ENCODE measurements at regions not wholly inside any gene's neighbourhood (a gene's known extent, or its start where the extent isn't known, plus 50 kb on each side); places are given as distances from the start of the nearest gene placed in this dataset.
"Not testable (repeated sequence)": the region's sequence is repeated elsewhere in the genome, so short reads cannot be mapped to it uniquely, and the experiment has no call there.

DNA sequence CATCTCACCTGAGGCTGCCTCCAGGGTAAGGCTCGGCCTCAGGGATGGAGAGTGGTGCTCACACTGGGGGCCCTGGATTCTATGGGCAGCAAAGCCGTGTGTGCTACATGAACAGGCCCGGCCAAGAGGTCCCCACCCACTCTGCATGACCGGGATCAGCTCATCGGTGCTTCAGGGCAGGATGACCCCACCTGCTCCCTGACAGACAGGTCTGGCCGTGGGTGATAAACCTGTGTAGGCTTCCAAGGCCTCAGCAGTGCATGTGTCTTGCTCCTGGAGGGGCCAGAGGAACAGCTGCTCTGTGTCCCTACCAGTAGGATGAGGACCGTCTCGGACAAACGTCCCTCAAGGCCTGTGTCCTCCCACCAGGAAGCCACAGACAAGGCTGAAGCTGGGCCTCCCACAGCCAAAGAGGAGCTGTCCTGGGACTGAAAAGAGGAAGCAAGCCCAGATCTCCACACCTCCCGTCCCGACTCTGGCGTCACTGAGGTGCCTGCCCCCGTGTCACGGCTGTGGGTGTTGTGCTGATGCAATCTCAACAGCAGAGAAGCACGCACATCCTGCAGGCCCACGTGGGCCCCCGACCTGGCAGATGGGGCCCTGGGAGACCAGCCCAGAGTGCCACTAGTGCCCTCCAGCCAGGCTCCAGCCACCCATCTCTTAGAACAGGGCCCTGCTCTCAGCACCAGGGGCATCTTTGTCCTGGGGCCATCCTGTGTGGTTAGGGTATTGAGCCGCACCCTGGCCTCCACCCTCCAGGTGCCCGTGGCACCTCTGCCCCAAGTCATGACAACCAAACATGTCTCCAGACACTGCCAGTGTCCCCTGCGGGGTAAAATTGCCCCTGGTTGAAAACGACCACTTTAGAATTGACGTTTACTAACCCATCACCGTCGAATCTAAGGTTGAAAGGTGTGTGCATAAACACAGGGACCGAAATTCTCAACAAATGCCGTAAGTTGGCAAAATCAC, 5455.9 kb upstream of the TPTE start:
- DNase-seq (ENCODE audit: extremely low read depth in 1 of 2, low read depth in 1 of 2) = peak in 1 of 2 donors; percentile 20

DNA sequence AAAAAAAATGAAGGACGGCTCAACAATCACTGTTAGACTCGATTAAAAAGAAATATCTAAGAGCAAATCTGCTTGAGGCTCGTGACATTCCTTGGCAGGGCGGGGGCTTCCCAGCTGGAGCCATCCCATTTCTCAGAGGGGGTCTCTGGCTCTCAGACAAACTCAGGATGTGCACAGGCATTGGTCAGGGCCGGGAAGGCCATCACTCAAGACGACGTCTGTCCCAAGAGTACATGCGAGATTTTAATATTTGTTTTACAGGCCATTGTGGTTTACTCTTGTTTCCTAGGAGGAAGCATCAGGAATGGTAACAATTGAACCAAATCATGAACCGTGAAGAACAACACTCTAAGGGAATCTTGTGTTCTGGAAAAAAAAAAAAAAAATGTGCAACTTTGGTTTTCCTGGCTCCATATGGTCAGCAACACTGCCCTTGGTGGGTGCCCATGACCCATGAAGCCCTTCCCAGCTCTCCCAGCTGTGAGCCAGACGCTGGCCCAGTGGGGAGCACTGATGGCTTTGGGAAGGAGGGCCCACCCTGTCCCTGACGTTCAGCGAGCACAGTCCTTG, 5454.6 kb upstream of the TPTE start:
- not testable (repeated sequence) for DNase-seq (ENCODE audit: extremely low read depth in 1 of 2, low read depth in 1 of 2)

DNA sequence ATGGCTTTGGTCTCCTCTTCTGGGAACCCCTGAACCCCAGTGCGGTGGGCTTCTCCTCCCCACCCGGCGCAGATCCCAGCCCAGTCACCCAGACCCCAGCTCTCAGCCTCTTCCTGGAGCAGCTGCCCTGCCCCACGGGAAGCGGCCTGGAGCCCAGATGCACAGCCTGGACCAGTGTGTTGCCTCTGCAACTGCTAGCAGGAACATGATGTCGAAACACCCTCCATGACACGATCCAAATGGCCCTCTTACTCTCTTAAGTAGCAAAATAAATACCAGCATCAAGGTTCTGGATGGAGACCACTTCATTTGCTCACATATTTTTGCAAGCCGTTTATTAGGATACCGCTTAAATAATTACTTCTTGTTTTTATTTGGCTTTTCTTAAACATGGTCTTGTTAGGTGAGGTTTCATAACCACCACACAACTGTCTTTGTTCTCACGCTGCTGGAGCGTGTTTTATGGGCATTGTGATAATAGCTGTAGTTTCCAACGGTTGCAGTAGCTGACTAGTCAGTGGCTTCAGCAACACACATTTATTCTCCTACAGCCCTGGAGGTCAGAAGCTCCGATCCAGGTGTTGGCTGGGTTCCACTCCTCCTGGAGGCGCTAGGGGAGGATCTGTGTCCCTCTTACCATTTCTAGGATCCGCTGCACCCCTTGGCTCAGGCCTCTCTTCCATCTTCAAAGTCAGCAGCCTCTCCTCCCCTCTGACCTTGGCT, 5453.9 kb upstream of the TPTE start:
- DNase-seq (ENCODE audit: extremely low read depth in 1 of 2, low read depth in 1 of 2) = not testable (repeated sequence)

DNA sequence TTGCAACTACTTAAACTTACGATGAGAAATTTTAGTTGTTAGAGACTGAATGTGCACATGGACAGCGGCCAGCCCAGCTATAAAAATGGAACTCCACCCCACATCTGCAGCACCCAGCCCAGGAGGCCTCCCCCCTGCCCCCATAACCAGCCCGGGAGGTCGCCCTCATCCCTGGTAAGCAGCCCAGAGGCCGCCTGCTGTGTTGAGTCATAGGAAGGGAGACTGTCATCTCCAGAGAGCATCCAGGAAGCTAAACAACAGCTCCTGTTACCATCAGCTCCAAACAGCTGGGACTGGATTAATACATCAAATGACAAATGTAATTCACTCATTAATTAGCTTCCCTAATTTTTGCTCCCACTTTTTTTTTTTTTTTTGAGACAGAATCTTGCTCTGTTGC, 5452.7 kb upstream of the TPTE start:
- not testable (repeated sequence) for DNase-seq (ENCODE audit: extremely low read depth in 1 of 2, low read depth in 1 of 2)

DNA sequence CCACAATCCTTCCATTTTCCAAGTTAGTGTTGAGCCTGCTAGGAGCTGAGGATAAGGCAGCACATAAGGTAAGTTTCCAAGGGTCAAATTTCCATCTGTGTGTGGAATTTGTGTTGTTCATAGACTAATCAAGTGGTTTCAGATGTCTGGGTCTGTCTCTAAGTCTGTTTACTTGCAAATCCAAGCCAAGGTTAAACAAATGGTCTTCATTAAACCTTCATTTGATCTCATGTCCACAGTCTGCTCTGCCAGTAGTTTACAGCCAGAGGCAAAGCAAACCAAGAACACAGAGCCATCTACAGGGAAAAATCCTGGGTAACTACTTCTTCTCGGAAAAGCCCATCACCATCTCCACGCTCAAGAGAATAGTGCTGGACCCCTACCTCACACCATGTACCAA, 5450.2 kb upstream of the TPTE start:
- not testable (repeated sequence) for DNase-seq (ENCODE audit: extremely low read depth in 1 of 2, low read depth in 1 of 2)

DNA sequence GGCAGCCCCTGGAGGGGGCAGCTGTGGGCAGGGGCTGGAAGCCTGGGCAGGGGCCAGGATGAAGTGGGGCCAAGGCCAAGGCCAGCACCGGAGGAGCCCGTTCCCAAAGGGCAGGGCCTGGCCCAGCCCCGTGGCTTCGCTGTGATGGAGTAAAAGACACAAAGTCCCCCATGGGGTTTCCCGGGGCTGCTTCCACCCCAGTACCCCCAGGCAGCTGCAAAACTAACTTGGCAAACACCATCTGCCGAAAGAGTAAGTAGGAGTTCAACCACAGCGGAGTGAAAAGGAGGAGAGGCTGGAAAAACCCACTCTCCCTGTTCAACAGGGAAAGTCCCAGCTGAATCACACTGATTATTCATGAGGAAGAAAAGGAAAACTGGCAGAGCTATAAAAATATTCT, 5444.5 kb upstream of the TPTE start:
- DNase-seq (ENCODE audit: extremely low read depth in 1 of 2, low read depth in 1 of 2) = not testable (repeated sequence)

DNA sequence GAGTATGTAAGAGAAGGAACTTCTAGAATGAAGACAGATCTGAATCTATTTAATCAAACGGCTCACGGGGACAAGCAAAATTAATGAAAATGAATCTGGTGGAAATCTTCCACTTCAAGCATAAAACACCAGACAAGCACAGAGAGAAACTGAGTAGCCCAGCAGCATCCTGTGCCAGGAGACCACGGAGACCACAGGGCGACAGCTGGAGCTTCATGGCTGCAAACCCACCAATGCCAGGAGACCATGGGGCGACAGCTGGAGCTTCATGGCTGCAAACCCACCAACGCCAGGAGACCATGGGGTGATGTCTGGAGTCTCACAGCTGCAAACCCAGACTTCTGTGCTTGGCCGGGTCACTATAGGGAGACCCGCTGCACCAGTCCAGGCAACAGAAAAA, 5442.0 kb upstream of the TPTE start:
- not testable (repeated sequence) for DNase-seq (ENCODE audit: extremely low read depth in 1 of 2, low read depth in 1 of 2)

DNA sequence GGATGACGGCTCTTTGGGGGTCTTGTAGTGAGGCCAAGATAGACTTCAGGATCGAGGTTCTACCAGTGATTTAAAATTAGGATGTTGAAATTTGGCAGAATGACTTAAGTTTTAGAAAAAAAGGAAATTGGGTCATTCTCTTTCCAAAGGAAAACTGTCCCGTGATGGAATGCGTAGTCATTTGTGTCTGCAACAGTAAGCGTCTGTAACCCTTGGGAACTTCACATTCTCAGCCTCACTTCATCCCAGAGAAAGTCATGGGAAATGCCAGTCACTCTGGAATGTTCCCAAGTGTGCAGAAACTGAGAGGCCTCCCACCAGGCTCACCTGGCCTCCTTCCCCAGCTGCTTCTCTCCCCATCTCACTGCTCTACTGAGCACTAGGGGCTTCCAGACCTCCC, 5441.4 kb upstream of the TPTE start:
- DNase-seq (ENCODE audit: extremely low read depth in 1 of 2, low read depth in 1 of 2) = not testable (repeated sequence)

DNA sequence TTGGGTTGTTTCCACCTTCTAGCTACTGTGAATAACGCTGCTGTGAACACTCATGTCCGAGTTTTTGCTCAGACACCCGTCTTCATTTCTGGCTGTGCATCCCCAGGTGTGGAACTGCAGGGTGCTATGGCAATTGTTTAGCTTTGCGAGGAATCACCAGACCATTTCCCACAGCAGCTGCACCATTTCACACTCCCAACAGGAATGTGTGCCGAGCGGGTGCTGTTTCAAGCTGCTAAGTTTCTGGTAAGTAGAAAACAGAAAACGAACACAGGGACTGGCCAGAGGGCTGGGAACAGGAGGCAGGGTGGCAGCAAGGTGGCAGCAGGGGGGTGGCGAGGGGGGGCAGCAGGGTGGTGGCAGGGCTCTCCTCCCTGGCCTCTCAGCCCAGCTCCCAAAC, 5437.1 kb upstream of the TPTE start:
- DNase-seq (ENCODE audit: extremely low read depth in 1 of 2, low read depth in 1 of 2) = not testable (repeated sequence)

DNA sequence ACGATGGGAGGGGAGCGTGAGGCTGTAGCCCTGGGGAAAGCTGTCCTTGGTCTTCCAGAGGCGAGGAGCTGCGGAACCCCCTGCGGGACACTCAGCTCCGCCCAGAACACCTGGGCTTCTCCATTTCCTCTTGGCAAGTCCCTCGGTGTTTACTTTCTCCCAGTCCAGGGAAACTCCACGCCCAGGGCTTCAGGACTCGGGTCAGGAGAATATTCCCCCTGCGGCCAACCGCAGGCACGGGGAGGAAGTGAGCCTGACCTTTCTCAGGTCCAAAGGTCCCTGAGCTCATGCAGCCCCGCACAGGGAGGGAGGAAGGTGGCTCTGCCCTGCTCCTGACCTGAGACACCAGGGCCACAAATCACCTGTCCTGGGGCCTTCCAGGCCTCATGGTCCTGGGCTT, 5435.9 kb upstream of the TPTE start:
- not testable (repeated sequence) for DNase-seq (ENCODE audit: extremely low read depth in 1 of 2, low read depth in 1 of 2)

DNA sequence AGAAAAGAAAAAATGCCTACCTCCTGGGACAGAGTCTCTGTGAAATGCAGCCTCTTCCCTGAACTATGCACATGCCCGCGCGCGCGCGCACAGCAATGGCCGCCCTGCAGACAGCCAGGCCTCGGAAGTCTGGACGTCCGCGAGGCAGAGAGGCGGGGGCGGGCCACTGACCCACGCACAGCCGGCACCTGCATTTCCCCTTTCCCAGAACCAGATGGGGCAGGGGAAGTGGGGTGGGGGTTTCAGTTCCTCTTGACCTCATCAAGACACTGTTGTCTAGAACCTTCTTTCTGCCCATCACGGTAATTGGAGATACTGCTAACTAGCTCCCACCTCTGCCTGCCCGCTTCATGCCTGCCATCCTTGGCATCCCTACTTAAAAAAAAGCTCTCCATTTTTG, 5435.0 kb upstream of the TPTE start:
- DNase-seq (ENCODE audit: extremely low read depth in 1 of 2, low read depth in 1 of 2) = not testable (repeated sequence)

DNA sequence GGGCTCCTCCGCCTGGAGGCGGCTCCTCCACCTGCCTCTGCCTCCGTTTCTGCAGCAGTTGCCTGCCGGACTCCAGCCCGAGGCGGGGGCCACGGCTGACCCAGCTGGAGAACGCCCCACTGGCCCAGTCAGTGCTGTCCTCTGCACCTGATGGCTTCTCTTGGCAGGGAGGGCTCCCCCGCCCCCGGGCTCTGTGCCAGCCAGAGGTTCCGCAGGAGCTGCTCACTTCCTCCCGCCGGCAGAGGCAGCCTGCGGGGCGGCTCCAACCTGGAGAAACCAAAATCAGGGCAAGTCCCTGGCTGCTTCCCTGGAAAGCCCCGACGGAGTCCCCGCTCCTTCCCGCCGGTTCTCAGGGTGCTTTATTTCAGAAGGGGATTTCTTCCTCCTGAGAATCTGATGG, 5432.6 kb upstream of the TPTE start:
- DNase-seq (ENCODE audit: extremely low read depth in 1 of 2, low read depth in 1 of 2) = not testable (repeated sequence)

DNA sequence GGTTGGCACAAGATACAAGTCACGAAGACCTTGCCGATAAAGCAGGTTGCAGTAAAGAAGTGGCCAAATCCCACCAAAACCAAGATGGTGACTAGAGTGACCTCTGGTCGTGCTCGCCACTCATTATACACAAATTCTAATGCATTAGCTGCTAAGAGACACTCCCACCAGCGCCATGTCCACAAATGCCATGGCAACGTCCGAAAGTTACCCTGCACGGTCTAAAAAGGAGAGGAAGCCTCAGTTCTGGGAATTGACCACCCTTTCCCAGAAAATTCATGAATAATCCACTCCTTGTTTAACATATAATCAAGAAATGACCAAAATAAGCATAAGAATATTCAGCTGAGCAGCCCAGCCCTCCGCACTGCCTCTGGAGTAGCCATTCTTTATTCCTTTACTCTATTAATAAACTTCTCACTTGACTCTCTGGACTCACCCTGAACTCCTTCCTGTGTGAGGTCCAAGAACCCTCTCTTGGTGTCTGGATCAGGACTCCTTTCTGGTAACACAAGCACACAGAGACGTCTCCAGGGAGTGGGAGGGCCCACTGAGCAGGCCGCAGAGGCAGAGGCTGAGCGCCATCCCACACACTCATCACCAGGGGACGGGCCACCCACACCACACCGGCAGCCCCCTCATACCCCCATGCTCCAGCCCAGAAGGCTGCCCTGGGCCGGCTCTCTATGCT, 5431.8 kb upstream of the TPTE start:
- not testable (repeated sequence) for DNase-seq (ENCODE audit: extremely low read depth in 1 of 2, low read depth in 1 of 2)

DNA sequence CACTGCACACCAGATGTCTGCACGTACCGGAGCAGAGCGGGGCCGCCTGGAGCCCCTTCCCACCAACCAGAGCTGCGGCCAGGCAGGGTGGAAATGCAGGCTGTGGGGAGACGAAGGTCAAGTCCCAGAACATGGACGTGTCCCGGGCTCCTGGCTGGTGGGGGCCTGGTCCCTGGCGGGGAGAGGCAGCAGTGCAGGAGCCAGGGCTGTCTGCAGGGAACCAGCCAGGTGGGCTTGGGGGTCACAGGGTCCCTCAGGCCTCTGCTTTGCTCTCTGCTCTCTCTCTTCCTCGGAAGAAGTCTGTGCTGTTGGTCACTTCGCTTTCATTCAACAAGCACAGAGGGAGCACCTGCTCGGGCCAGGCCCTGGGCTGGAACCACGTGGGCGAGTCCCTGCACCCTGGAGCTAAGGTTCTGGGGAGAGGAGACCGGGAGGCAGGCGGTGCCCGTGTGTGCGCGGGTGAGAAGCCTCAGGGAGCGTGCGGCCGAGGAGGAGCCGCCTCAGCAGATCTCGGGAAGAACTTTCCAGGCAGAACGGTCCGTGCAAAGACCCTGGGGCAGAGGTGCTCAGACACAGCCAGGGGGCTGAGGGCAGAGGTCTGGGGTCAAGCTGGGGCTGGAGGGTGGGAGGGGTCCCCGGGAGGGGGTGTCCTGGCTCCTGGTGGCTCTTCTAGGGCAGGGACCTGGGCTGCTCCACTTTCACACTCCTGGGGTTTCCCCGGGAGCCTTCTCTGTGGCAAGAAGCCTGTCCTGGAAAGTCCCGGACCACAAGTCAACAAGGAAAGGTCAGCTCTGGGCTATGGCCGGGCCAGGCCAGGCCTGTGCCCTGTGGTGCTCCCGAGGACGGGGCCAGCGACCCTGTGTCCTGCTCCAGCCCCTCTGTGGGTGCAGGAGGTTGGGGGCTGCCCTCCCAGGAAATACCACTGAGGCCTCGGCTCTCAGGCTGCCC, 5431.0 kb upstream of the TPTE start:
- not testable (repeated sequence) for DNase-seq (ENCODE audit: extremely low read depth in 1 of 2, low read depth in 1 of 2)

DNA sequence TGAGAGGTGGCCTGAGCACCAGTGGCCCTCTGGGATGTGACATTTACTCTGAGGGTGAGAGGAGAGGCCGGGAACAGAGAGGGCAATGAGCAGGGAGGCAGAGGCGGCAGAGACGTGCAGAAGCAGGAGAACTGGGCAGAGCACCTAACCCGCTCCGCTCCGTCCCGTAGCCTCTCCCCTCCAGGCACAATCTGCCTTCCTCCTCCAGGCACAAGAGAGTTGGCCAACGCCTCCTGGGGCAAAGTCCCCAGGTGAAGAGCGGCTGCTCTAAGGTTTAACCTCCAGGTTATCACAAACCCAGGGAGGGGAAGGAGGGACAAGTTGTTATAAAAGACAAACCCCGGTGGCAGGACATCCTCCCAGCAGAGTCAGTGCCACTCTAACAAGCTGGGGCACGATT, 5430.1 kb upstream of the TPTE start:
- not testable (repeated sequence) for DNase-seq (ENCODE audit: extremely low read depth in 1 of 2, low read depth in 1 of 2)

DNA sequence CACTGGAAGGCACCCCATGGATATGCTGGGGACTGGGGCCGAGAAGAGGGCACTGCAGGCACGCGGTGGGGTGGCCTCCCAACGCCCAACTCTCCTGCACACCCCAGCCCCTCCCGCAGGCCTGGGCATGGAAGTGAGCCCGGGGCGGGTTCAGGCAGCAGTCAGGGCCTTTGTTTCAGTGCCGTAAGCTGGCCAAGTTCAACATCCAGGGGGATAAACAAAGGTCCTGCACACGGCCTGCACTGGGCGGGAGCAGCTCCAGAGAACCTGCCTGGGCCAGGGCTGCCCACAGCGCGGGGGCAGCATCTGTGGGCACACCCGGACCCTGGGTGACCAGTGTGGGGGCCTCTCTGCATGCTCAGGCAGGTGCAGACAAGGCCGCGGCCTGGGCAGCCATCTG, 5425.8 kb upstream of the TPTE start:
- DNase-seq (ENCODE audit: extremely low read depth in 1 of 2, low read depth in 1 of 2) = not testable (repeated sequence)

DNA sequence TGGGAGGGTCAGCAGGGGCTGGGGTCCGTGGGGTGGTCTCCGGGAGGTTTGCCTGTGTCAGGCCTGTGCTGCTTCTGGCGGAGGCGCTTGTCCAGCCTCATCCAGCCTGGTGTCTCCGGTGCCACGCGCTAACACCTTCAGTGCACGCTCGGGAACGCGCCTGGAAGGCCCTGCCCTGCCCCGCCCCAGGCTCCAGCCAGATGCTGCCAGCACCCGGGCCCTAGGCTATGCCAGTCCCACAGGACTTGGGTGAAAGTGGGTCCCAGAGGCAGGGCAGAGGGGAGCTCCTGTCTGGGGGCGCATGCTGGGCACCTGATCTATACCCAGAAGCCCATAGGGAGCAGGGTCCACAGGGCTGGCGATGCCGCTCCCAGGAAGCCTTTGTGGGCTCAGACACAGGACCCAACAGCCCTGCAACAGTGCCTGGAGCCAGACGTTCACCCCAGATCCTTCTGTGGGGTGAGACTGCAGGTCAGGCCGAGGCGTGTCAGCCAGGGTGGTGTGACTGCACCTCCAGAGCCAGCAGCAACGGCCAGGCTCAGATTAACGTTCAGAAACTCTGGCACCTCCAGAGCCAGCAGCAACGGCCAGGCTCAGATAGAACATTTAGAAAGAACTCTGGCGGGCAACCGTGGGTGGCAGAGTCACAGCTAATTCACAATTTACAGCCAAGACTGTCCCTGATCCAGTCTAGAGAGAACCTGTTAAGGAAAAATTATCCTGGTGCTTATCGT, 5423.2 kb upstream of the TPTE start:
- DNase-seq (ENCODE audit: extremely low read depth in 1 of 2, low read depth in 1 of 2) = not testable (repeated sequence)

DNA sequence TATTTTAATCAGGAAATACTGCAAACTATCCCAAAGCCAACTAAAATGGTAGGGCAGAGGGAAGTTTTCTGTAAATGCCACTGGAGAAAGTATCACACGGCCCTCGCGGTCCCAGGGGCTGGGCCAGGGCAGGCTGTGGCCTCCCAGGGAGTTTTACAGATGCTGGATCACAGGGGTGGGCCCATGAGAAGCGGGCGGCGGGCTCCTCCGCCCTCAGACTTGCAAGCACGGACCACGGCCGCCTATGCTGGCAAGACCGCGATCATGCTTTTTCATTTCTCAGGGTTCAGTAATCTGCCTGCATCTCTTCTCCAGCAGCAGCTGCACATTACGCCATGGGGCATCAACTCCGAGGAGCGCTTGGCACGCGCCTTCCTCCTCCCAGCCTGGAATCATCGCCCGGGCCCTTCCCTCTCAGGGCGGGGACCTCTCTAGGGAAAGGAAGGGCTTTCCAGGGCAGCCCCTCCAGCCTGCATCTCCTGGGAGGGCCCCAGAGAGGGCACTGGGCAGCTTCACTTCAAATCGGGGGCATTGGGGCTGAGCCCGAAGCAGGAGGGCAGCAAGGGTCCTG, 5420.7 kb upstream of the TPTE start:
- DNase-seq (ENCODE audit: extremely low read depth in 1 of 2, low read depth in 1 of 2) = not testable (repeated sequence)

DNA sequence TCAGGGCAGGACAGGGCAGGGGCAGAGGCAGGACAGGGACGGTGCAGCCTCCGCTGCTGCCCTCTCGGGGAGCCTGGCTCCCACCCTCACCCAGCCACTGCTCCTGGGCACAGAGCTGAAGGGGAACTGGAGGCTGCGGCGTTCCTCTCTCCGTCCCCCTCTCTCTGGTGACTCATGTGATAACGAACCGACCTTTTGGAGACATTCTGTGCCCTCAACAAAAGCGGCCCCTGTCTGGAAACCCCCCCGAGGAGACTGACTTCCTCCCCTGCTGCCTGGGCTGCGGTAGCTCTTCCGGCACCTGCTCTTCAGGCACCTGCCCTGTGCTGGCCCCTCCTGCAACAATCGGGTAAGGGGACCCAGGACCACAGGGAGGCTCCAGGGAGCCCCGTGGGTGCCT, 5419.6 kb upstream of the TPTE start:
- peak; percentile 58 to 59 for DNase-seq (ENCODE audit: extremely low read depth in 1 of 2, low read depth in 1 of 2)

Measured in activated CD8-positive, alpha-beta memory T cell treated with anti-CD3 and anti-CD28 coated beads for 1 hour (primary cell).